ENCODE measurements at regions not wholly inside any gene's neighbourhood (a gene's known extent, or its start where the extent isn't known, plus 50 kb on each side); places are given as distances from the start of the nearest gene placed in this dataset.

DNA sequence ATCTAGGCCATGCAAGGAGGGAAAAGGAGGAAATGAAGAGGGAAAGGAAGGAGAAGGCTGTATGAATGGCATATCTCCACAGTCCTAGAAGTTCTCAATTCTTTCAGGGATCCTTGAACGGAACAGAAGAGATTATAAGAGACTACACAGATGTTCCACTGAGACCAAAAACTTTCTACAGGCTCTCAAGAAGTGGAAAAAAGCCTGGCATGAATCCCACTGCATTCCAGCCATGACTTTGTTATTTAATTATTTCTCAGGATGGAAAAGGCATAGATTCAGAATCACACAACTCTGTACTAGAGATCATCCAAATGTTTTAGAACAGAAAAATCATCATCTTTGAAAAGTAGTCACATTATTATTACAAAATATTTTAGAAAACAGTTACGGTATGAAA, 131.7 kb upstream of the CDH20 start:
- no peak for TF ChIP-seq CTCF (IDR thresholded peaks at IDR 0.05)
- no peak for TF ChIP-seq POLR2A (IDR thresholded peaks at IDR 0.05)
